Mesothelial cell of epicardium (in vitro differentiated cells): ENCODE measurements at regions not wholly inside any gene's neighbourhood (a gene's known extent, or its start where the extent isn't known, plus 50 kb on each side); places are given as distances from the start of the nearest gene placed in this dataset.

Experiments
- DNase-seq, 2 experiments: peaks; one replicate each; pipeline ENCODE4 v3.0.0; 2021; ENCODE audit warnings: low spot score in 2 of 2; ENCODE audit not compliant: unreplicated experiment in 2 of 2
- H3K27ac Mint-ChIP-seq: 2 replicates; pipeline ENCODE4 v1.8.0; 2021; ENCODE audit warnings: mixed read lengths
- H3K27me3 Mint-ChIP-seq: 2 replicates; pipeline ENCODE4 v1.8.0; 2021; ENCODE audit warnings: low read depth, mixed read lengths
- H3K36me3 Mint-ChIP-seq: 2 replicates; pipeline ENCODE4 v1.8.0; 2021; ENCODE audit warnings: mixed read lengths
- H3K4me1 Mint-ChIP-seq: 2 replicates; pipeline ENCODE4 v1.8.0; 2021; ENCODE audit warnings: mixed read lengths
- H3K4me3 Mint-ChIP-seq: 2 replicates; pipeline ENCODE4 v1.8.0; 2021; ENCODE audit warnings: mild to moderate bottlenecking, moderate library complexity, mixed read lengths
- H3K9me3 Mint-ChIP-seq: 2 replicates; pipeline ENCODE4 v1.8.0; 2021; ENCODE audit warnings: mixed read lengths
- TF ChIP-seq, protein P1 (sequence below): fragments of 200-600 bp; sonication (generic); IDR thresholded peaks from one replicate; pipeline ENCODE4 v1.5.0; 2021; ENCODE audit warnings: antibody characterized with exemption; ENCODE audit not compliant: unreplicated experiment

DNA sequence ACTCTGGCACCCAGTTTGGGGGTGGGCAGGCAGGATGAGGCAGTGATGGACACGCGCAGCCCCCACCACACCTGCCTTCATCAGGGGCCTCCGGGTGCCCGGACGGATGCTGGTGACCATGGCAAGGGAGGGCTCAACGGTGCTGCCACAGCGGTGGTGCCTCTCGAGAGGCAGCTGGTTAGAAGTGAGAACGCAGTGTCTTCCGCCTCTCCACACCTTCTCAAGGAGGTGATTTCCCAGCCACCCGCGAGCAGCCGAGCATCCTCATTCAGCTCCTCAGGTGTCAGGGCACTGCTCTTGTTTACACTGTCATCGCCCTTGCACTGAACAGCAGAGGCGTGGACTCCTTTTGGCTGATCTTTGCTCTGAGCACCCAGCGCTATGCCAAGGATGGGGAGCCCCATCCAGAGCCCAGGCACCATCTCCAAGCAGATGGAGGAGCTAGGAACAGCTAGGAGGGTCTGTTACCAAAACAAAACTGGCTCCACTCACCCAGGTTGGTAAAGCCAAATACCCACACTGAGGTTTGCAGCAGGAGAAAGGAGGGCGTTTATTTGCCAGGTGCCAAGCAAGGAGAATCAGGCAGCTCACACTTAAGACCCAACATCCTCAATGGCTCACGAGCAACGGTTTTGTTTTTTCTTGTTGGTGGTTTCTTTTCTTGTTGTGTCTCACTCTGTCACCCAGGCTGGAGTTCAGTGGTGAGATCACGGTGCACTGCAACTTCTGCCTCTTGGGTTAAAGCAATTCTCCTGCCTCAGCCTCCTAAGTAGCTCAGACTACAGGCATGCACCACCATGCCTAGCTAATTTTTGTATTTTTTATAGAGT is 174.3 kb upstream of the TNRC6C start:
- Mint-ChIP-seq H3K4me1 (peaks cover 15% of the 10 kb centered on the region), H3K4me3 (no peak overlapping the region), H3K27me3 (peaks cover 72% of the 10 kb centered on the region), H3K9me3 (no peaks in the 10 kb centered on the region), H3K36me3 (no peaks in the 10 kb centered on the region), H3K27ac (no peak overlapping the region)
- no peak for DNase-seq
- TF ChIP-seq, protein P1, sequence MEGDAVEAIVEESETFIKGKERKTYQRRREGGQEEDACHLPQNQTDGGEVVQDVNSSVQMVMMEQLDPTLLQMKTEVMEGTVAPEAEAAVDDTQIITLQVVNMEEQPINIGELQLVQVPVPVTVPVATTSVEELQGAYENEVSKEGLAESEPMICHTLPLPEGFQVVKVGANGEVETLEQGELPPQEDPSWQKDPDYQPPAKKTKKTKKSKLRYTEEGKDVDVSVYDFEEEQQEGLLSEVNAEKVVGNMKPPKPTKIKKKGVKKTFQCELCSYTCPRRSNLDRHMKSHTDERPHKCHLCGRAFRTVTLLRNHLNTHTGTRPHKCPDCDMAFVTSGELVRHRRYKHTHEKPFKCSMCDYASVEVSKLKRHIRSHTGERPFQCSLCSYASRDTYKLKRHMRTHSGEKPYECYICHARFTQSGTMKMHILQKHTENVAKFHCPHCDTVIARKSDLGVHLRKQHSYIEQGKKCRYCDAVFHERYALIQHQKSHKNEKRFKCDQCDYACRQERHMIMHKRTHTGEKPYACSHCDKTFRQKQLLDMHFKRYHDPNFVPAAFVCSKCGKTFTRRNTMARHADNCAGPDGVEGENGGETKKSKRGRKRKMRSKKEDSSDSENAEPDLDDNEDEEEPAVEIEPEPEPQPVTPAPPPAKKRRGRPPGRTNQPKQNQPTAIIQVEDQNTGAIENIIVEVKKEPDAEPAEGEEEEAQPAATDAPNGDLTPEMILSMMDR = no peak

GRCh38 chr17:77785312-77785905 is 173.1 kb upstream of the TNRC6C start:
- DNase-seq = no peak
- peaks cover 10% of the 10 kb centered on the region for H3K4me1 Mint-ChIP-seq
- no peaks in the 10 kb centered on the region for H3K9me3 Mint-ChIP-seq
- H3K36me3 Mint-ChIP-seq = no peaks in the 10 kb centered on the region
- H3K27ac Mint-ChIP-seq = no peak overlapping the region
- peaks cover 81% of the 10 kb centered on the region for H3K27me3 Mint-ChIP-seq
- TF ChIP-seq, protein P1 = no peak
- no peak overlapping the region for H3K4me3 Mint-ChIP-seq

DNA sequence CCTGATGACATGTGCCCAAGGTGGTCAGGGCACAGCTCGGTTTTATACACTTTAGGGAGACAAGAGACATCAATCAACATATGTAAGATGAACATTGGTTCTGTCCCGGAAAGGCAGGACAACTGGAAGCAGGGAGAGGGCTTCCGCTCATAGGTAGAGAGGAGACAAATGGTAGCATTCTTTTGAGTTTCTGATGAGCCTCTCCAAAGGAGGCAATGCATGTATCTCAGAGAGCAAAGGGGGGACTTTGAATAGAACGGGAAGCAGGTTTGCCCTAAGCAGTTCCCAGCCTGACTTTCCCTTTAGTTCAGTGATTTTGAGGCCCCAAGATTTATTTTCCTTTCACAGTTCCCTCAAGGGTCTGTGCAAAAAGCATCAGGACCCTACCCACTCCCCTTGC is 172.4 kb upstream of the TNRC6C start:
- no peaks in the 10 kb centered on the region for H3K9me3 Mint-ChIP-seq
- no peak overlapping the region for H3K4me3 Mint-ChIP-seq
- H3K4me1 Mint-ChIP-seq = peaks cover 7% of the 10 kb centered on the region
- DNase-seq = no peak
- no peaks in the 10 kb centered on the region for H3K36me3 Mint-ChIP-seq
- H3K27me3 Mint-ChIP-seq = peaks cover 79% of the 10 kb centered on the region
- H3K27ac Mint-ChIP-seq = no peak overlapping the region
- TF ChIP-seq, protein P1 = no peak

DNA sequence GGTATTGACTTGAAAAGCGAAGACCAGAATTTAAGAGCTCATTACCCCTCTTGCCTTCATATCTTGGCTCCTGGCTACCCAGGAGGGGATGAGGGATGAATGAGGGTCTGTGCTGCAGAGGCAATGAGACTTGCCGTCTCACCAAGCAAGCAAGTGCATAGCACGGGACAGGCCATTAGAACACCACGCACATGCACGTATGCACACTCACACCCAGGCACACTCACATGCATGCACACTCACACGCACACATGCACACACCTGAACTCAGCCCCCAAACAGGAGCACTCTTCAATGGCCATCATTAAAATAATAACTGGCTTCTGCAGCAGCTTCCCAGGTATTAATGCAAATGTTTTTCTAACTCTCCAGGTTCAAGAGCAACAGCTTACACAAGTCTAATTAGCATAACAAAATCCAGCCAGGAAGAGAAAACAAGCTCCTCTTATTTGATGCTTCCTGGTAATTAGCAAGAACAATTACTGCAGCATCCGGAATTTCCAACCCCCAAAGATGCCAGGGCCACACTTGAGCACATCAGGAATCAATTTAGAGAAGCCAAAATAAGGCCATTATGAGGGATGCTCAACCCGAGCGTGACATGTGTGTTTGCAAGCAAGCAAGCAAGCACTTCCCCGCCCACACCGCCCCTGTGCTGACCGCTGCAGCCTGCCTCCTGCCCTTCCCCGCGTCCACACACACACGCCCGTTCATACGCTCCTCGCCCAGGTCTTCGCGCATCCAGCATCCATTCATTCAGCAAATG is 171.6 kb upstream of the TNRC6C start:
- no peak for DNase-seq

DNA sequence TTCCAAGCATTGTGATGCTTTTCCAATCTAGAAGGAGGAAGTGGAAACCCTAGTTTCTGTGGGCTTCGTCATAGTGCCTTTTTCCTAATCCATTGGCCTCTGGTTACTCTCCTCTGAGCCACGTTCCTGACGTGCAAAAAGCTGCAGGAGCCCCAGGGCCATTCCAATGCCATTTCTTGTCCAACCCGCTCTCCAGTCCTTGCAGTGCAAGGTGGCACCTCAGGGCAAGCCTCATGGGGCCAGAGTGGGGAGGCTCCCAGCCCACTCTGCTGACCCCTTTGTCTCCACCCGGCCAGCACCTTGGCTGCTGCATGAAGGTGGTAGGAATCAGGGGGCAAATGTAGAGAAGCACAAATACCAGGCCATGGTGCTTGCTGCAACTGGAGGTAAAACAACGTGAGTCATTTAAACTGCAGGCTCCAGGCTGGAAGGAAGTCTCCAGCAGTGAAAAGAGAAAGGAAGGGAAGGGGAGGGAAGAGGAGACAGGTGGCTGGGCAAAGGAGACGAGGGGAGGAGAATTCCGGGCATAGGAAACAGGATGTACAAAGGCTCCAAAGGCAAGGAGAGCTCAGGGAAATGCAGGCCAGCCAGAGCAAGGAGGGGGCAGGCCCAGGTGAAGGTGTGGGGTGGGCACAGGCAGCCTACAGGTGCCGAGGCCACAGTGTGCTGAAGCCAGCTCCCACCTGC is 168.2 kb upstream of the TNRC6C start:
- H3K27ac Mint-ChIP-seq = no peak overlapping the region
- no peaks in the 10 kb centered on the region for H3K36me3 Mint-ChIP-seq
- H3K9me3 Mint-ChIP-seq = no peaks in the 10 kb centered on the region
- no peak overlapping the region for H3K4me3 Mint-ChIP-seq
- DNase-seq = no peak
- H3K4me1 Mint-ChIP-seq = peaks cover 9% of the 10 kb centered on the region
- H3K27me3 Mint-ChIP-seq = peaks cover 72% of the 10 kb centered on the region
- TF ChIP-seq, protein P1 = no peak

More for the DNA sequence above, 171.6 kb upstream of the TNRC6C start:
- Mint-ChIP-seq H3K27ac (no peak overlapping the region), H3K4me1 (peaks cover 7% of the 10 kb centered on the region), H3K9me3 (no peaks in the 10 kb centered on the region), H3K27me3 (peaks cover 79% of the 10 kb centered on the region), H3K4me3 (no peak overlapping the region), H3K36me3 (no peaks in the 10 kb centered on the region)
- TF ChIP-seq, protein P1 = no peak
